Hematopoietic multipotent progenitor cell treated with erythropoietin and hydrocortisone succinate and interleukin-3 and kit ligand, for 17 days (in vitro differentiated cells): ENCODE measurements at regions not wholly inside any gene's neighbourhood (a gene's known extent, or its start where the extent isn't known, plus 50 kb on each side); places are given as distances from the start of the nearest gene placed in this dataset.
"Not testable (repeated sequence)": the region's sequence is repeated elsewhere in the genome, so short reads cannot be mapped to it uniquely, and the experiment has no call there.

Source experiments
- DNase-seq: peaks from one replicate; pipeline ENCODE4 v3.0.0-alpha.2; 2015; ENCODE audit warnings: low spot score

- no peak for DNase-seq
Measured at GRCh38 chr1:30569384-30569783, 154.0 kb downstream of the MATN1 start.

GRCh38 chr1:30562559-30562958 lies 160.8 kb downstream of the MATN1 start:
- no peak for DNase-seq

GRCh38 chr1:30551603-30552002 lies 171.8 kb downstream of the MATN1 start:
- no peak for DNase-seq

GRCh38 chr1:30550365-30551220 lies 172.8 kb downstream of the MATN1 start:
- no peak for DNase-seq

GRCh38 chr1:30549872-30550271 lies 173.5 kb downstream of the MATN1 start:
- DNase-seq, result not testable (repeated sequence)

- DNase-seq, result no peak
Measured at GRCh38 chr1:30548294-30548693, 175.1 kb downstream of the MATN1 start.

GRCh38 chr1:30547326-30547725 lies 176.1 kb downstream of the MATN1 start:
- not testable (repeated sequence) for DNase-seq

- no peak for DNase-seq
Measured at GRCh38 chr1:30545365-30545764, 178.0 kb downstream of the MATN1 start.

- no peak for DNase-seq
Measured at GRCh38 chr1:30541721-30542485, 181.5 kb downstream of the MATN1 start.

- DNase-seq, result no peak
Measured at GRCh38 chr1:30540611-30541192, 182.7 kb downstream of the MATN1 start.

GRCh38 chr1:30539884-30540283 lies 183.5 kb downstream of the MATN1 start:
- no peak for DNase-seq

GRCh38 chr1:30538993-30539867 lies 184.2 kb downstream of the MATN1 start:
- DNase-seq, result no peak

GRCh38 chr1:30538226-30538992 lies 185.0 kb downstream of the MATN1 start:
- DNase-seq, result no peak

- no peak for DNase-seq
Measured at GRCh38 chr1:30537279-30537678, 186.1 kb downstream of the MATN1 start.

GRCh38 chr1:30536530-30536929 lies 186.9 kb downstream of the MATN1 start:
- no peak for DNase-seq

GRCh38 chr1:30535595-30536325 lies 187.6 kb downstream of the MATN1 start:
- DNase-seq, result no peak

- no peak for DNase-seq
Measured at GRCh38 chr1:30534551-30534940, 188.8 kb downstream of the MATN1 start.

GRCh38 chr1:30533796-30534550 lies 189.4 kb downstream of the MATN1 start:
- no peak for DNase-seq

- no peak for DNase-seq
Measured at GRCh38 chr1:30533141-30533540, 190.2 kb downstream of the MATN1 start.

- no peak for DNase-seq
Measured at GRCh38 chr1:30532621-30533020, 190.8 kb downstream of the MATN1 start.
